Liver (tissue), 3 donors: ENCODE measurements at regions not wholly inside any gene's neighbourhood (a gene's known extent, or its start where the extent isn't known, plus 50 kb on each side); places are given as distances from the start of the nearest gene placed in this dataset.

Experiments
- HNF4G ChIP-seq: IDR thresholded peaks from 2 replicates; pipeline ENCODE4 v1.6.1; 2016; ENCODE audit warnings: antibody characterized with exemption
- JUND ChIP-seq, 2 donors: IDR thresholded peaks; 2 replicates each; pipeline ENCODE4 v1.6.1; 2016; ENCODE audit warnings: antibody characterized with exemption in 2 of 2
- NR2F2 ChIP-seq: IDR thresholded peaks from 2 replicates; pipeline ENCODE4 v1.6.1; 2016; ENCODE audit warnings: antibody characterized with exemption
- RAD21 ChIP-seq, 2 donors: IDR thresholded peaks; 2 replicates each; pipeline ENCODE4 v1.6.1; 2016; ENCODE audit warnings: antibody characterized with exemption in 2 of 2, mild to moderate bottlenecking in 2 of 2
- SP1 ChIP-seq: IDR thresholded peaks from 2 replicates; pipeline ENCODE4 v1.6.1; 2018; ENCODE audit warnings: antibody characterized with exemption, mild to moderate bottlenecking
- YY1 ChIP-seq: IDR thresholded peaks from 2 replicates; pipeline ENCODE4 v1.6.1; 2016; ENCODE audit warnings: antibody characterized with exemption, mild to moderate bottlenecking
- TF ChIP-seq, protein P1 (sequence below): fragments of 150-350 bp; IDR thresholded peaks from 2 replicates; pipeline ENCODE4 v1.5.1; 2017; ENCODE audit warnings: improper control_type of control experiment, low read depth, low read length; ENCODE audit not compliant: missing input control
- TF ChIP-seq, protein P2 (sequence below): IDR thresholded peaks from 2 replicates; pipeline ENCODE4 v1.6.1; 2016; ENCODE audit warnings: antibody characterized with exemption
- TF ChIP-seq, protein P3 (sequence below): IDR thresholded peaks from 2 replicates; pipeline ENCODE4 v1.6.1; 2016; ENCODE audit warnings: antibody characterized with exemption
- TF ChIP-seq, protein P4 (sequence below): IDR thresholded peaks from 2 replicates; pipeline ENCODE4 v1.6.1; 2016; ENCODE audit warnings: antibody characterized with exemption, mild to moderate bottlenecking
- donor health status: healthy.
- donor health status: healthy.

DNA sequence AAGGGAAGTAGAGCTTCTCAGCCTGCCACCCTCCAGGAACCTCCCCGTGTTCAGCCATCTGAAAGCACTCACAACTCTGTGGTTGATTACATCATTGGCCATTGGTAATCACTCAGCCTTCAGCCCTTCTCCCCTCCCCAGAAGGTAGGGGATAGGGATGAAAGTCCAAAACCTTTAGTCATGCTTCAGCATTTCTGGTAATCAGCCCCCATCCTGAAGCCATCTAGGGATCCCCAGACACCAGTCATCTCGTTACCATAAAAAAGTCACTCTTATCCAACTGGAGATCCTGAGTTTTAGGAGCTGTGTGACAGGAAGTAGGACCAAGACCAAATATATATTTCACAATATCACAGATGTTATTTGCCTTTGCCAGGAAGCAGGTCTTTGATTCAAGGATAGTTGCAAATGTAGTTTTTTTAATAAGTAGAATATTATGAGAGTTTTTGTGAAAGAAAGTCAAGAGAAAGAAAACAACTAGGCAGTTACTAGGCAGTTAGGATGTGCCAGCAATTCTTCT is 364.6 kb upstream of the NOCT start:
- TF ChIP-seq SP1 (no peak), HNF4G (no peak), NR2F2 (no peak), YY1 (no peak), JUND (IDR thresholded peaks at IDR 0.05) (no peak), RAD21 (IDR thresholded peaks at IDR 0.05) (no peak)
- TF ChIP-seq, protein P1, sequence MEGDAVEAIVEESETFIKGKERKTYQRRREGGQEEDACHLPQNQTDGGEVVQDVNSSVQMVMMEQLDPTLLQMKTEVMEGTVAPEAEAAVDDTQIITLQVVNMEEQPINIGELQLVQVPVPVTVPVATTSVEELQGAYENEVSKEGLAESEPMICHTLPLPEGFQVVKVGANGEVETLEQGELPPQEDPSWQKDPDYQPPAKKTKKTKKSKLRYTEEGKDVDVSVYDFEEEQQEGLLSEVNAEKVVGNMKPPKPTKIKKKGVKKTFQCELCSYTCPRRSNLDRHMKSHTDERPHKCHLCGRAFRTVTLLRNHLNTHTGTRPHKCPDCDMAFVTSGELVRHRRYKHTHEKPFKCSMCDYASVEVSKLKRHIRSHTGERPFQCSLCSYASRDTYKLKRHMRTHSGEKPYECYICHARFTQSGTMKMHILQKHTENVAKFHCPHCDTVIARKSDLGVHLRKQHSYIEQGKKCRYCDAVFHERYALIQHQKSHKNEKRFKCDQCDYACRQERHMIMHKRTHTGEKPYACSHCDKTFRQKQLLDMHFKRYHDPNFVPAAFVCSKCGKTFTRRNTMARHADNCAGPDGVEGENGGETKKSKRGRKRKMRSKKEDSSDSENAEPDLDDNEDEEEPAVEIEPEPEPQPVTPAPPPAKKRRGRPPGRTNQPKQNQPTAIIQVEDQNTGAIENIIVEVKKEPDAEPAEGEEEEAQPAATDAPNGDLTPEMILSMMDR: no peak
- TF ChIP-seq, protein P2, sequence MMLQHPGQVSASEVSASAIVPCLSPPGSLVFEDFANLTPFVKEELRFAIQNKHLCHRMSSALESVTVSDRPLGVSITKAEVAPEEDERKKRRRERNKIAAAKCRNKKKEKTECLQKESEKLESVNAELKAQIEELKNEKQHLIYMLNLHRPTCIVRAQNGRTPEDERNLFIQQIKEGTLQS: no peak
- TF ChIP-seq, protein P3, sequence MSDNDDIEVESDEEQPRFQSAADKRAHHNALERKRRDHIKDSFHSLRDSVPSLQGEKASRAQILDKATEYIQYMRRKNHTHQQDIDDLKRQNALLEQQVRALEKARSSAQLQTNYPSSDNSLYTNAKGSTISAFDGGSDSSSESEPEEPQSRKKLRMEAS: no peak
- TF ChIP-seq, protein P4, sequence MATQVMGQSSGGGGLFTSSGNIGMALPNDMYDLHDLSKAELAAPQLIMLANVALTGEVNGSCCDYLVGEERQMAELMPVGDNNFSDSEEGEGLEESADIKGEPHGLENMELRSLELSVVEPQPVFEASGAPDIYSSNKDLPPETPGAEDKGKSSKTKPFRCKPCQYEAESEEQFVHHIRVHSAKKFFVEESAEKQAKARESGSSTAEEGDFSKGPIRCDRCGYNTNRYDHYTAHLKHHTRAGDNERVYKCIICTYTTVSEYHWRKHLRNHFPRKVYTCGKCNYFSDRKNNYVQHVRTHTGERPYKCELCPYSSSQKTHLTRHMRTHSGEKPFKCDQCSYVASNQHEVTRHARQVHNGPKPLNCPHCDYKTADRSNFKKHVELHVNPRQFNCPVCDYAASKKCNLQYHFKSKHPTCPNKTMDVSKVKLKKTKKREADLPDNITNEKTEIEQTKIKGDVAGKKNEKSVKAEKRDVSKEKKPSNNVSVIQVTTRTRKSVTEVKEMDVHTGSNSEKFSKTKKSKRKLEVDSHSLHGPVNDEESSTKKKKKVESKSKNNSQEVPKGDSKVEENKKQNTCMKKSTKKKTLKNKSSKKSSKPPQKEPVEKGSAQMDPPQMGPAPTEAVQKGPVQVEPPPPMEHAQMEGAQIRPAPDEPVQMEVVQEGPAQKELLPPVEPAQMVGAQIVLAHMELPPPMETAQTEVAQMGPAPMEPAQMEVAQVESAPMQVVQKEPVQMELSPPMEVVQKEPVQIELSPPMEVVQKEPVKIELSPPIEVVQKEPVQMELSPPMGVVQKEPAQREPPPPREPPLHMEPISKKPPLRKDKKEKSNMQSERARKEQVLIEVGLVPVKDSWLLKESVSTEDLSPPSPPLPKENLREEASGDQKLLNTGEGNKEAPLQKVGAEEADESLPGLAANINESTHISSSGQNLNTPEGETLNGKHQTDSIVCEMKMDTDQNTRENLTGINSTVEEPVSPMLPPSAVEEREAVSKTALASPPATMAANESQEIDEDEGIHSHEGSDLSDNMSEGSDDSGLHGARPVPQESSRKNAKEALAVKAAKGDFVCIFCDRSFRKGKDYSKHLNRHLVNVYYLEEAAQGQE: no peak
